ENCODE measurements at regions not wholly inside any gene's neighbourhood (a gene's known extent, or its start where the extent isn't known, plus 50 kb on each side); places are given as distances from the start of the nearest gene placed in this dataset.

DNA sequence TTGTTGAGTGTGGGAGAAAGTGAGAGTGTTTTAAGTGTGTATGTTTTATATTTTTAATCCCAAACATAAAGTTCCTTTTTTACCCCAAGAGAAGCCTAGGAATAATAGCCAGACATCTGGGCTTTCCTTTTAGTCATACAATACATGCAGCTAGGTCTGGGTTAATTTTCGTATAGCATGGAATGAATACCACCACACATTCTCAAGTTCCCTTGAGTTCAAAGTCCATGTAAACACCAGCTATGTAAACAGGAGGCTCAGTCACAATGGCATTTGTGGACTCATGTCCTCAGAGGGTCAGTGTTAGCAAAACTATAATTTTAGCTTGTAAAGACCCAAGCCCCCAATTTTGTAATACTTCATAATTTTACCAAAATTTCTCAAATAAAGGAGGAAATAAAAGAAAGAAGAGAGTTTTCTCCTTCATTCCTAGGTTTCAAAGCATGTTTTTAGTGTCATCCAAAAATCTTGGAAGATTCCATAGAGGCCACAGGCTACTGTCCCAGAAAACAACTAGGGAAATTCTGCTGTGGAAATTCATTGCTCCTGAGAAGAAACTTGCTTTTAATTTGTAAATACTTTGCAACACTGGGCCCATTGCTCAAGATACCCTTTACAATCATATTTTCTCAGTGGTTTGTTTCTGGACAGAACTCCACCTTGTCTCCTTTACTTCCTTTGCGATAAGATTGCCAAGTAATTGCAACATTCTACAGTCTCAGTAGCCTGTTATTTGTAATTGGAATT lies 671.2 kb downstream of the COL12A1 start (continued):
- TF ChIP-seq, protein P1, sequence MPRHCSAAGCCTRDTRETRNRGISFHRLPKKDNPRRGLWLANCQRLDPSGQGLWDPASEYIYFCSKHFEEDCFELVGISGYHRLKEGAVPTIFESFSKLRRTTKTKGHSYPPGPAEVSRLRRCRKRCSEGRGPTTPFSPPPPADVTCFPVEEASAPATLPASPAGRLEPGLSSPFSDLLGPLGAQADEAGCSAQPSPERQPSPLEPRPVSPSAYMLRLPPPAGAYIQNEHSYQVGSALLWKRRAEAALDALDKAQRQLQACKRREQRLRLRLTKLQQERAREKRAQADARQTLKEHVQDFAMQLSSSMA (CRISPR knock-in tag; IDR thresholded peaks at IDR 0.05) = no peak
- no peak for TF ChIP-seq HNRNPUL1 (IDR thresholded peaks at IDR 0.05; ENCODE audit: low read depth, low read length)
- no peak for TF ChIP-seq NRL (CRISPR knock-in tag; IDR thresholded peaks at IDR 0.05; ENCODE audit: borderline replicate concordance)
- TF ChIP-seq ZNF83 (CRISPR knock-in tag; IDR thresholded peaks at IDR 0.05; ENCODE audit: borderline replicate concordance) = no peak
- peak; percentile 82 for TF ChIP-seq RARA (CRISPR knock-in tag; IDR thresholded peaks at IDR 0.05)
- no peak for TF ChIP-seq SMAD1 (CRISPR knock-in tag; IDR thresholded peaks at IDR 0.05; ENCODE audit: borderline replicate concordance, low read depth)
- no peak for TF ChIP-seq MTF2 (CRISPR knock-in tag; IDR thresholded peaks at IDR 0.05; ENCODE audit: borderline replicate concordance)
- no peak for TF ChIP-seq ZNF124 (CRISPR knock-in tag; IDR thresholded peaks at IDR 0.05)
- TF ChIP-seq ZNF749 (CRISPR knock-in tag; IDR thresholded peaks at IDR 0.05; ENCODE audit: borderline replicate concordance) = peak; percentile 52; the same call in 1 of the 2 replicates
- no peak for TF ChIP-seq ZNF34 (CRISPR knock-in tag; IDR thresholded peaks at IDR 0.05; ENCODE audit: borderline replicate concordance)
- no peak for TF ChIP-seq HOXA9 (CRISPR knock-in tag; IDR thresholded peaks at IDR 0.05; ENCODE audit: borderline replicate concordance)
- TF ChIP-seq ARHGAP35 (CRISPR knock-in tag; IDR thresholded peaks at IDR 0.05; ENCODE audit: borderline replicate concordance) = no peak
- peak; percentile 99 for TF ChIP-seq FOXA1 (IDR thresholded peaks at IDR 0.05)
- peak; percentile 100 for TF ChIP-seq FOXA1 (CRISPR knock-in tag; IDR thresholded peaks at IDR 0.05)
- no peak for TF ChIP-seq ZNF446 (CRISPR knock-in tag; IDR thresholded peaks at IDR 0.05)
- peak in 1 of 2 experiments; percentile 43; a peak in 1 of 4 replicates for TF ChIP-seq POLR2A (IDR thresholded peaks at IDR 0.05; ENCODE audit: insufficient read depth in 1 of 2, low read depth in 2 of 2, low read length in 2 of 2)
- TF ChIP-seq, protein P2, sequence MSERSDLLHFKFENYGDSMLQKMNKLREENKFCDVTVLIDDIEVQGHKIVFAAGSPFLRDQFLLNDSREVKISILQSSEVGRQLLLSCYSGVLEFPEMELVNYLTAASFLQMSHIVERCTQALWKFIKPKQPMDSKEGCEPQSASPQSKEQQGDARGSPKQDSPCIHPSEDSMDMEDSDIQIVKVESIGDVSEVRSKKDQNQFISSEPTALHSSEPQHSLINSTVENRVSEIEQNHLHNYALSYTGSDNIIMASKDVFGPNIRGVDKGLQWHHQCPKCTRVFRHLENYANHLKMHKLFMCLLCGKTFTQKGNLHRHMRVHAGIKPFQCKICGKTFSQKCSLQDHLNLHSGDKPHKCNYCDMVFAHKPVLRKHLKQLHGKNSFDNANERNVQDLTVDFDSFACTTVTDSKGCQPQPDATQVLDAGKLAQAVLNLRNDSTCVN (CRISPR knock-in tag; IDR thresholded peaks at IDR 0.05; ENCODE audit: borderline replicate concordance) = no peak
- no peak for TF ChIP-seq SMAD9 (CRISPR knock-in tag; IDR thresholded peaks at IDR 0.05)
- 0 out of 2 replicates have a peak, but pooled peaks have one; percentile 43 for TF ChIP-seq RBFOX2 (IDR thresholded peaks at IDR 0.05; ENCODE audit: low read depth, low read length)
- TF ChIP-seq ZNF3 (CRISPR knock-in tag; IDR thresholded peaks at IDR 0.05) = no peak; the same call in 1 of the 2 replicates
- no peak for TF ChIP-seq REL (CRISPR knock-in tag; conservative IDR thresholded peaks at IDR 0.05)
- TF ChIP-seq ZNF496 (CRISPR knock-in tag; IDR thresholded peaks at IDR 0.05; ENCODE audit: insufficient replicate concordance) = no peak
- TF ChIP-seq, protein P3, sequence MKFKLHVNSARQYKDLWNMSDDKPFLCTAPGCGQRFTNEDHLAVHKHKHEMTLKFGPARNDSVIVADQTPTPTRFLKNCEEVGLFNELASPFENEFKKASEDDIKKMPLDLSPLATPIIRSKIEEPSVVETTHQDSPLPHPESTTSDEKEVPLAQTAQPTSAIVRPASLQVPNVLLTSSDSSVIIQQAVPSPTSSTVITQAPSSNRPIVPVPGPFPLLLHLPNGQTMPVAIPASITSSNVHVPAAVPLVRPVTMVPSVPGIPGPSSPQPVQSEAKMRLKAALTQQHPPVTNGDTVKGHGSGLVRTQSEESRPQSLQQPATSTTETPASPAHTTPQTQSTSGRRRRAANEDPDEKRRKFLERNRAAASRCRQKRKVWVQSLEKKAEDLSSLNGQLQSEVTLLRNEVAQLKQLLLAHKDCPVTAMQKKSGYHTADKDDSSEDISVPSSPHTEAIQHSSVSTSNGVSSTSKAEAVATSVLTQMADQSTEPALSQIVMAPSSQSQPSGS (CRISPR knock-in tag; IDR thresholded peaks at IDR 0.05) = peak; percentile 80; the same call in 1 of the 2 replicates
- 0 out of 2 replicates have a peak, but pooled peaks have one; percentile 30 for TF ChIP-seq JUND (CRISPR knock-in tag; IDR thresholded peaks at IDR 0.05)
- TF ChIP-seq ZSCAN22 (CRISPR knock-in tag; IDR thresholded peaks at IDR 0.05) = no peak

Data from HepG2 (cell line).